Naive thymus-derived CD4-positive, alpha-beta T cell (primary cell): ENCODE measurements at regions not wholly inside any gene's neighbourhood (a gene's known extent, or its start where the extent isn't known, plus 50 kb on each side); places are given as distances from the start of the nearest gene placed in this dataset.

ENCODE experiments used
- ATAC-seq: fragments of 150-1000 bp; cut with Tn5 transposase; 2 replicates; pipeline ENCODE4 v1.10.0; 2021; ENCODE audit warnings: mild to moderate bottlenecking, moderate library complexity
- CTCF ChIA-PET: fragments of 350-600 bp; sonication (Branson Sonifier 250); formaldehyde crosslinking; loops from one replicate; lab custom pipeline; 2021; ENCODE audit warnings: antibody characterized with exemption; lab: Charles Lee
- POLR2A ChIA-PET: fragments of 350-600 bp; sonication (Branson Sonifier 250); formaldehyde crosslinking; loops from one replicate; lab custom pipeline; 2021; ENCODE audit warnings: antibody characterized with exemption, inconsistent platforms; lab: Charles Lee
- DNase-seq, 9 donors: peaks; one replicate each; pipeline versions ENCODE4 v3.0.0 to v3.0.0-alpha.2; 2020 to 2022; ENCODE audit warnings: mixed read lengths in 1 of 9
- H3K27ac ChIP-seq: one replicate; pipeline ENCODE4 v1.7.0; 2013; ENCODE audit warnings: mild to moderate bottlenecking, low read depth, low read length, moderate library complexity
- H3K27me3 ChIP-seq, 2 donors: one replicate each; pipeline ENCODE4 v1.7.0; 2013; ENCODE audit warnings: low read length in 2 of 2, mild to moderate bottlenecking in 2 of 2, moderate library complexity in 2 of 2; ENCODE audit not compliant: control insufficient read depth in 2 of 2, insufficient read depth in 2 of 2
- H3K36me3 ChIP-seq, 3 experiments: 1 replicate in 2 of 3; 2 replicates in 1 of 3; pipeline ENCODE4 v1.7.0; 2013; ENCODE audit warnings: low read length in 3 of 3, mild to moderate bottlenecking in 3 of 3, moderate library complexity in 1 of 3; ENCODE audit not compliant: insufficient read depth in 3 of 3, control insufficient read depth in 2 of 3
- H3K4me1 ChIP-seq, 2 donors: one replicate each; pipeline ENCODE4 v1.7.0; 2013; ENCODE audit warnings: low read length in 2 of 2, mild to moderate bottlenecking in 2 of 2, moderate library complexity in 1 of 2; ENCODE audit not compliant: control insufficient read depth in 2 of 2, insufficient read depth in 2 of 2
- H3K4me3 ChIP-seq: 2 replicates; pipeline ENCODE4 v1.7.0; 2013; ENCODE audit warnings: mild to moderate bottlenecking, low read length
- H3K9me3 ChIP-seq, 3 experiments: 1 replicate in 2 of 3; 2 replicates in 1 of 3; pipeline ENCODE4 v1.7.0; 2013; ENCODE audit warnings: low read length in 3 of 3; ENCODE audit not compliant: control insufficient read depth in 2 of 3
- H3K27ac Mint-ChIP-seq, 9 donors: one replicate each; pipeline ENCODE4 v1.8.0; 2020 to 2022; ENCODE audit warnings: mixed read lengths in 9 of 9, mild to moderate bottlenecking in 8 of 9, moderate library complexity in 5 of 9, inconsistent platforms in 2 of 9
- H3K27me3 Mint-ChIP-seq, 5 donors: one replicate each; pipeline ENCODE4 v1.8.0; 2021 to 2022; ENCODE audit warnings: mixed read lengths in 5 of 5, mild to moderate bottlenecking in 1 of 5
- H3K36me3 Mint-ChIP-seq, 5 donors: one replicate each; pipeline ENCODE4 v1.8.0; 2020 to 2022; ENCODE audit warnings: mixed read lengths in 5 of 5, mild to moderate bottlenecking in 3 of 5, inconsistent platforms in 1 of 5
- H3K4me1 Mint-ChIP-seq, 7 donors: one replicate each; pipeline ENCODE4 v1.8.0; 2020 to 2022; ENCODE audit warnings: mixed read lengths in 7 of 7, mild to moderate bottlenecking in 3 of 7, inconsistent platforms in 1 of 7
- H3K4me3 Mint-ChIP-seq, 10 donors: one replicate each; pipeline ENCODE4 v1.8.0; 2020 to 2022; ENCODE audit warnings: mild to moderate bottlenecking in 10 of 10, mixed read lengths in 10 of 10, moderate library complexity in 6 of 10, inconsistent platforms in 2 of 10
- H3K9me3 Mint-ChIP-seq, 11 donors: one replicate each; pipeline ENCODE4 v1.8.0; 2020 to 2022; ENCODE audit warnings: mixed read lengths in 11 of 11, mild to moderate bottlenecking in 4 of 11, inconsistent platforms in 1 of 11, moderate library complexity in 1 of 11
- intact Hi-C, 2 donors: fragments of 100-400 bp; cut with micrococcal nuclease; formaldehyde crosslinking; loops; one replicate each; pipeline ENCODE4 v1.15.1; 2023

DNA sequence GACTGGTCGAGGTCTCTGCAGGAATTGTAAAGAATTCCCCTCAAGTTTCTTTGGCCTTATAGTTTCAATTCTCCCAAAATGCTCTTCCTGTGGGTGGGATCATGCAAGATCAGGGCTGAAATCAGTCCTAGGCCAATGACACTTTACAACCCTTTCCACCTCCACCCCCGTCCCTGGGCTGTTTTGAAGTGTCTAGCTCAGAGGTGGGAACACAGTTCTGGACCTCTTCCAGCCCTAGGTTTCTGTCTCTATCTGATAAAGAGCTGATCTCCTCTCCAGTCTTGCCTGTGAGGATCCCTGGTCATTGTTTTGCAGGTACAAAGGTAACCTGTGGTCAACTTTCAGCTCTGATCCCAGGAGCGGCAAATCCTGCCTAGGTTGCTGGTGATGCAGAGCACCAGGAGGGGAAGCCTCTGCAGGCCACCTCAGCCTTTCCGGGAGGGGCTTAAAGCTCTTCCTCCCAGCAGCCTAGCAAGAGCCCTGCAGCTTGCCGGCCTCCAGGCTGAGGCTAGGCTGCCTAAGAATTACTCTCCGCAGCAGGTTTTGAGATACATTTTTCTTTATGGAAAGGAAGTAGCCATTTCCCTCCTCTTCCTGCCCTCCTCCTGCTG, 69.8 kb upstream of the WIPF1 start:
- peaks cover 27 to 50% (median 31%) of the 10 kb centered on the region in 7 donors for H3K4me1 Mint-ChIP-seq
- DNase-seq, result no peak
- no peak for ATAC-seq
- POLR2A ChIA-PET, result interaction anchor here (0.6 to 2.1 kb wide), 5 partner anchors 15 to 96 kb away, joined by 3 to 6 read pairs (median 4); no protein-coding TSS in a partner anchor
- peaks cover 0 to 6% (median 0%) of the 10 kb centered on the region in 3 experiments for H3K9me3 ChIP-seq
- peaks cover 0 to 21% (median 10%) of the 10 kb centered on the region in 5 donors for H3K36me3 Mint-ChIP-seq
- peak overlapping the region in 9 of 10 donors; percentile 47 to 80 (median 59) for H3K4me3 Mint-ChIP-seq
- peaks cover 0 to 17% of the 10 kb centered on the region in 2 donors for H3K4me1 ChIP-seq
- H3K27ac ChIP-seq, result no peak overlapping the region
- CTCF ChIA-PET, result interaction anchor here (0.6 to 1.2 kb wide), 5 partner anchors 8 to 501 kb away, joined by 3 to 8 read pairs (median 4); no protein-coding TSS in a partner anchor
- peak overlapping the region in 7 of 9 donors; percentile 7 to 68 (median 43) for H3K27ac Mint-ChIP-seq
- H3K27me3 Mint-ChIP-seq, result no peaks in the 10 kb centered on the region
- H3K9me3 Mint-ChIP-seq, result peaks cover 0 to 17% (median 9%) of the 10 kb centered on the region in 11 donors
- H3K27me3 ChIP-seq, result no peaks in the 10 kb centered on the region
- intact Hi-C loops, result no loop called here
- no peak overlapping the region for H3K4me3 ChIP-seq
- no peaks in the 10 kb centered on the region for H3K36me3 ChIP-seq

DNA sequence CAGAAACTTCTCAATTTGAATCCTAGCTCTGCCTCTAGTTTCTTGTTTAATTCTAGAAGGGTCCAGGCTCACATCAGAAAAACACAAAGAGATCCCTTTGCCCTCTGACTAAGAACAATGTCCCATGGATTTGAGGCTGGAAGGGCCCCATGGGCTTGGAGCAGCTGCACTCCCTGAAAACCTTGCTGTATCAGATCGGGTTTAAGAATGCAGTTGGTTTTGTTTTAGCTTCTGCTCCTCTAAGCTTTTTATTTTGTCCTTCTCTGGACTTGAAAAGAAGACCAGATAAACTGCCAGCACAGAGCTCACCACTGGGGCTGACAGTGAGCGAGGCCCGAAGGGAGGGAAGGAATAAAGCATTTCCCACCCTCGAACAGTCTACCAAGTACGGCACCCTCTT, 69.2 kb upstream of the WIPF1 start:
- ChIA-PET CTCF (interaction anchor here (0.6 to 1.2 kb wide), 4 partner anchors 9 to 502 kb away, joined by 3 to 8 read pairs (median 4); no protein-coding TSS in a partner anchor), POLR2A (interaction anchor here (0.8 to 1.5 kb wide), 2 partner anchors 14 to 29 kb away, joined by 3 to 4 read pairs; no protein-coding TSS in a partner anchor)
- peaks cover 0 to under 1% (median 0%) of the 10 kb centered on the region in 3 experiments for H3K9me3 ChIP-seq
- H3K27me3 ChIP-seq, result no peaks in the 10 kb centered on the region
- intact Hi-C loops, result no loop called here
- peaks cover 0 to 17% of the 10 kb centered on the region in 2 donors for H3K4me1 ChIP-seq
- no peak overlapping the region for H3K4me3 ChIP-seq
- H3K36me3 ChIP-seq, result no peaks in the 10 kb centered on the region
- peaks cover 27 to 50% (median 31%) of the 10 kb centered on the region in 7 donors for H3K4me1 Mint-ChIP-seq
- peaks cover 0 to 12% (median 6%) of the 10 kb centered on the region in 11 donors for H3K9me3 Mint-ChIP-seq
- H3K36me3 Mint-ChIP-seq, result peaks cover 0 to 16% (median 6%) of the 10 kb centered on the region in 5 donors
- H3K27ac Mint-ChIP-seq, result peak overlapping the region in 6 of 9 donors; percentile 7 to 68 (median 32)
- H3K4me3 Mint-ChIP-seq, result peak overlapping the region in 4 of 10 donors; percentile 38 to 80 (median 62)
- no peaks in the 10 kb centered on the region for H3K27me3 Mint-ChIP-seq
- DNase-seq (no peak), ATAC-seq (no peak)
- H3K27ac ChIP-seq, result no peak overlapping the region

DNA sequence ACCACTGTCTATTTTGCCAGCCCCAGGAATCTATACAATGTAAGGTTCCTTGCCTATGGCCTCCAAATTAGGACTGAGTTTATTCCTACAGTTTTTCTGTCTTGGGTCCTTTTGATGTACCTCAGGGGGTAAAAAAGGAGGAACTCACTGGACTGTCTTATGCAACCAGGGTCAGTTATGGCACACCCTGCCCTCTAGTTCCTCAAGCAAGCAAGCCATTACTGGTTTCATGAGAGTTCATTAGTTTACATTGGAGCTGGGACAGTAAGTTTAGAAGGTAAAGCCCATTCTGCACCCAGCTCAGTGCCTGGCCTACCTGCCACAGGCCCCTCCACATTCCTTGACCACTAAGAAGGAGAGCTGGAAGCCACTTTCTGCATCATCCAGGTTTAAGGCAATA, 68.7 kb upstream of the WIPF1 start:
- peaks cover 0 to 16% (median 4%) of the 10 kb centered on the region in 5 donors for H3K36me3 Mint-ChIP-seq
- no peaks in the 10 kb centered on the region for H3K9me3 ChIP-seq
- H3K4me1 Mint-ChIP-seq, result peaks cover 28 to 53% (median 32%) of the 10 kb centered on the region in 7 donors
- ChIA-PET CTCF (interaction anchor here (0.8 to 1.2 kb wide), 2 partner anchors 9 to 13 kb away, joined by 4 to 8 read pairs; no protein-coding TSS in a partner anchor), POLR2A (interaction anchor here (1.5 kb wide), 1 partner anchor 14 kb away, joined by 4 read pairs; no protein-coding TSS in a partner anchor)
- H3K36me3 ChIP-seq, result no peaks in the 10 kb centered on the region
- peaks cover 0 to 17% of the 10 kb centered on the region in 2 donors for H3K4me1 ChIP-seq
- H3K27me3 Mint-ChIP-seq, result no peaks in the 10 kb centered on the region
- H3K9me3 Mint-ChIP-seq, result peaks cover 0 to 6% (median 2%) of the 10 kb centered on the region in 11 donors
- H3K27ac ChIP-seq, result no peak overlapping the region
- peak overlapping the region in 2 of 9 donors; percentile 38 to 41 for H3K27ac Mint-ChIP-seq
- H3K27me3 ChIP-seq, result no peaks in the 10 kb centered on the region
- no peak overlapping the region for H3K4me3 ChIP-seq
- peak overlapping the region in 2 of 10 donors; percentile 18 to 80 for H3K4me3 Mint-ChIP-seq
- no peak for DNase-seq
- intact Hi-C loops, result no loop called here
- peak; percentile 73 for ATAC-seq

DNA sequence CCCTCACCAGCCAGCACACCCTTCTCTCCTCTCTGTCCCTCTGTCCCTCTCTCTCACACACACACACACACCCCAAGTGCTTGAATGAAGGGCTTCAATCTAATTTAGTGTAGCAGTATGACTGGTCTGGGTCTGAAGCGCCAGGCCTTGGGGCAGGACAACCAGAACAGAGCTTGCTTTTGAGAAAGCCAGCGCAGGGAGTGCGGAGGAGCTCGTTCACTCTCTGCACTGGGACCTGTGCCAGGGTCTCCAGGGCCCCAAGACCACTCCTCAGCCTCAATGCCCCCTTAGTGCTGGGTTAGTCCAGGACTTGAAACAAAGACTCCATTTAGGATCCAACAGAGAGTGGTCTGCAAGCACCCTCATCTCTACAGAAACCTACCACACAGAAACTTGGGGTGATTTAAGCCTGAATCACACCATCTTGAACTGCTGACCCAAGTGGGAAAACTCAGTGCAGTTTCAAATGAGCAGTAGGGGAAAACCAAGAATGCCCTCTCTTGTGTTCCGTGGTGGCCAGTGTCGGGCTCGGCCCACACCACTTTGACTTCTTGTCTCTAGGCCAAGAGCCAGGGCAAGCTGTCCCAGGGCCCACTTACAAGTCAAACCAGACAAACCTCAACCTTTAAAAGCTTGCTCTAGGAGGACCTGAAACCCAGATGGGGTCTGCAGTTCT, 66.6 kb upstream of the WIPF1 start:
- H3K27ac Mint-ChIP-seq, result peak overlapping the region in 2 of 9 donors; percentile 16 to 43
- H3K9me3 Mint-ChIP-seq, result peaks cover 0 to 2% (median 0%) of the 10 kb centered on the region in 11 donors
- Histone ChIP-seq H3K9me3 (no peaks in the 10 kb centered on the region), H3K27ac (no peak overlapping the region), H3K4me3 (no peak overlapping the region), H3K36me3 (no peaks in the 10 kb centered on the region), H3K4me1 (peaks cover 3 to 17% of the 10 kb centered on the region in 2 donors), H3K27me3 (no peaks in the 10 kb centered on the region)
- H3K4me3 Mint-ChIP-seq, result no peak overlapping the region
- no peaks in the 10 kb centered on the region for H3K27me3 Mint-ChIP-seq
- H3K36me3 Mint-ChIP-seq, result peaks cover 0 to 16% (median 4%) of the 10 kb centered on the region in 5 donors
- H3K4me1 Mint-ChIP-seq, result peaks cover 32 to 63% (median 36%) of the 10 kb centered on the region in 7 donors
- ChIA-PET POLR2A (interaction anchor here (1.0 kb wide), 1 partner anchor 13 kb away, joined by 8 read pairs; no protein-coding TSS in a partner anchor), CTCF (no interaction called here)
- intact Hi-C loops, result no loop called here
- no peak for ATAC-seq
- DNase-seq, result no peak

DNA sequence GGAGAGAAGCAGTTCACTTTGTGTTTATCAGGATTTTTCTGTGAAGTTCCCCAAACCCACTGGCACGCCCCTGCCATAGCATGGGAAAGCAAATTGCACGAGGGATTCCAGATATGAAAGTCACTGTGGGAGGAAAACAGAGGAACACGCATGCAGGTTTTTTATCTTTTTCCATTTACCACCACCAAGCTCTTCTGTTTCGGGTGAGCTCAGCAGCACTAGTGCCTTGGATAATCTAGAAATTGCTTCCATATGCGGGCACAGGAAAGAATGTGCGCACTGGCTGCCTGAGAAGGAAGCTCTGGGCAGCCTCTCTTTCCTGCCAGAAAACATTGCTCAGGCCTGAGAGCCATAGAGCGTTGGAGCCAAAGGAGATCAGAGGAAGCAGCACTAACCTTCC, 65.9 kb upstream of the WIPF1 start:
- peaks cover 0 to 3% (median 0%) of the 10 kb centered on the region in 11 donors for H3K9me3 Mint-ChIP-seq
- CTCF ChIA-PET, result no interaction called here
- POLR2A ChIA-PET, result interaction anchor here (1.0 kb wide), 1 partner anchor 12 kb away, joined by 8 read pairs; no protein-coding TSS in a partner anchor
- peaks cover 6 to 17% of the 10 kb centered on the region in 2 donors for H3K4me1 ChIP-seq
- H3K36me3 Mint-ChIP-seq, result peaks cover 0 to 18% (median 5%) of the 10 kb centered on the region in 5 donors
- H3K4me3 ChIP-seq, result no peak overlapping the region
- H3K4me1 Mint-ChIP-seq, result peaks cover 32 to 67% (median 41%) of the 10 kb centered on the region in 7 donors
- H3K36me3 ChIP-seq, result no peaks in the 10 kb centered on the region
- intact Hi-C loops, result no loop called here
- no peak overlapping the region for H3K4me3 Mint-ChIP-seq
- ATAC-seq (no peak), DNase-seq (no peak)
- H3K9me3 ChIP-seq, result no peaks in the 10 kb centered on the region
- H3K27ac ChIP-seq, result no peak overlapping the region
- H3K27me3 Mint-ChIP-seq, result no peaks in the 10 kb centered on the region
- no peaks in the 10 kb centered on the region for H3K27me3 ChIP-seq
- peak overlapping the region in 1 of 9 donors; percentile 43 for H3K27ac Mint-ChIP-seq

DNA sequence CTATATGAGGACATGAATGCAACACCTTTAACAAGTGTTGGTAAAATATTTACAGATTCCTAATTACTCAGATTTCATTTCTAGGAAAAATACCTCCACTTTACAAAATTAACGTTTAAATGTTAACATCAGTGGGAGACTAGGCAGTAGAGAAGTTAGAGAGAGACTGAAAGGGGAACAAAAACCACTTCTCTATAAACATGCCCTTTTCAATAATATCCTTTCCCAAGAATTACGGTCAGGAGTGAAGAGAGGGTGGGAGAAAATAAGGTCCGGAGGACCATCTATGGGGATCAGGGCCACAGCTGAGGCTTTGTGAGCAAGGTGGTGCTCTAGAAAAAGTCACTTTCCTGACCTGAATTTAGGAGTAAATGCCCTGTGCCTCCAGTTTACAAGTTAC, 65.3 kb upstream of the WIPF1 start:
- H3K27ac ChIP-seq, result no peak overlapping the region
- H3K9me3 ChIP-seq, result no peaks in the 10 kb centered on the region
- DNase-seq, result no peak
- H3K4me1 ChIP-seq, result peaks cover 6 to 11% of the 10 kb centered on the region in 2 donors
- H3K4me1 Mint-ChIP-seq, result peaks cover 27 to 66% (median 38%) of the 10 kb centered on the region in 7 donors
- ATAC-seq, result no peak
- peak overlapping the region in 2 of 9 donors; percentile 31 to 62 for H3K27ac Mint-ChIP-seq
- peaks cover 0 to 3% (median 0%) of the 10 kb centered on the region in 11 donors for H3K9me3 Mint-ChIP-seq
- no peaks in the 10 kb centered on the region for H3K36me3 ChIP-seq
- POLR2A ChIA-PET, result no interaction called here
- H3K27me3 Mint-ChIP-seq, result no peaks in the 10 kb centered on the region
- CTCF ChIA-PET, result interaction anchor here (0.6 kb wide), 1 partner anchor 9 kb away, joined by 3 read pairs; no protein-coding TSS in a partner anchor
- H3K36me3 Mint-ChIP-seq, result peaks cover 0 to 23% (median 5%) of the 10 kb centered on the region in 5 donors
- H3K4me3 Mint-ChIP-seq, result no peak overlapping the region
- intact Hi-C loops, result no loop called here
- H3K27me3 ChIP-seq, result no peaks in the 10 kb centered on the region
- H3K4me3 ChIP-seq, result no peak overlapping the region
